ENCODE measurements at regions not wholly inside any gene's neighbourhood (a gene's known extent, or its start where the extent isn't known, plus 50 kb on each side); places are given as distances from the start of the nearest gene placed in this dataset.

DNA sequence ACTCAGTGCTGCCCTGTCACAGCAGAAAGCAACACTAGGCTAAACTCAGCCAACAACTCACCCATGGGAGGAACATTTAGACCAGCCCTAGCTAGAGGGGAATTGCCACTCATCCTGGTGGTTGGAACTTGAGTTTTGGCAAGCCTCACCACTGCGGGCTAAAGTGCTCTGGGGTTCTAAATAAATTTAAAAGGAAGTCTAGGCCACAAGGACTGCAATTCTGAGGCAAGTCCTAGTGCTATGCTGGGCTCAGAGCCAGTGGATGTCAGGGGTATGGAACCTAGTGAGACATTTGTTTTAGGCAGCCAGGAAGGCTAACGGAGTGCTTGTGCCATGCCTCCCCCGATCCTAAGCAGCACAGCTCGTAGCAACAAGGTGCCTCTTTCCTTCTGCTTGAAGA lies 78.0 kb downstream of the RGS13 start:
- Histone ChIP-seq H3K27me3 (ENCODE audit: control insufficient read depth, insufficient read depth, low read length) (no peaks in the 10 kb centered on the region), H3K4me3 (ENCODE audit: low read length) (no peak overlapping the region), H3K27ac (ENCODE audit: low read length) (no peak overlapping the region), H3K9me3 (ENCODE audit: control insufficient read depth, insufficient read depth, low read length) (no peaks in the 10 kb centered on the region), H3K36me3 (ENCODE audit: control insufficient read depth, insufficient read depth, low read length) (no peaks in the 10 kb centered on the region), H3K4me1 (ENCODE audit: control insufficient read depth, insufficient read depth, low read length) (no peaks in the 10 kb centered on the region)
- TF ChIP-seq, protein P1, sequence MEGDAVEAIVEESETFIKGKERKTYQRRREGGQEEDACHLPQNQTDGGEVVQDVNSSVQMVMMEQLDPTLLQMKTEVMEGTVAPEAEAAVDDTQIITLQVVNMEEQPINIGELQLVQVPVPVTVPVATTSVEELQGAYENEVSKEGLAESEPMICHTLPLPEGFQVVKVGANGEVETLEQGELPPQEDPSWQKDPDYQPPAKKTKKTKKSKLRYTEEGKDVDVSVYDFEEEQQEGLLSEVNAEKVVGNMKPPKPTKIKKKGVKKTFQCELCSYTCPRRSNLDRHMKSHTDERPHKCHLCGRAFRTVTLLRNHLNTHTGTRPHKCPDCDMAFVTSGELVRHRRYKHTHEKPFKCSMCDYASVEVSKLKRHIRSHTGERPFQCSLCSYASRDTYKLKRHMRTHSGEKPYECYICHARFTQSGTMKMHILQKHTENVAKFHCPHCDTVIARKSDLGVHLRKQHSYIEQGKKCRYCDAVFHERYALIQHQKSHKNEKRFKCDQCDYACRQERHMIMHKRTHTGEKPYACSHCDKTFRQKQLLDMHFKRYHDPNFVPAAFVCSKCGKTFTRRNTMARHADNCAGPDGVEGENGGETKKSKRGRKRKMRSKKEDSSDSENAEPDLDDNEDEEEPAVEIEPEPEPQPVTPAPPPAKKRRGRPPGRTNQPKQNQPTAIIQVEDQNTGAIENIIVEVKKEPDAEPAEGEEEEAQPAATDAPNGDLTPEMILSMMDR (IDR thresholded peaks at IDR 0.05): no peak
- intact Hi-C loops (cut with micrococcal nuclease): no loop called here
- ATAC-seq (no peak), DNase-seq (no peak)
- no peaks in the 10 kb centered on the region for H3K4me1 Mint-ChIP-seq
- no peak overlapping the region for H3K4me3 Mint-ChIP-seq
- H3K36me3 Mint-ChIP-seq: peaks cover 9% of the 10 kb centered on the region
- no peak overlapping the region for H3K27ac Mint-ChIP-seq
- 78% methylated on average over 4 of the region's 4 CpGs for whole genome bisulfite sequencing (ENCODE audit: insufficient coverage)
- peaks cover 3 to 8% of the 10 kb centered on the region in 2 donors for H3K9me3 Mint-ChIP-seq
- no peaks in the 10 kb centered on the region for H3K27me3 Mint-ChIP-seq (ENCODE audit: low read depth in 2 of 2)

GRCh38 chr1:192724670-192725069 lies 84.2 kb upstream of the RGS2 start:
- Mint-ChIP-seq H3K4me1 (no peaks in the 10 kb centered on the region), H3K27ac (no peak overlapping the region), H3K4me3 (no peak overlapping the region), H3K27me3 (ENCODE audit: low read depth in 2 of 2) (no peaks in the 10 kb centered on the region), H3K36me3 (no peaks in the 10 kb centered on the region), H3K9me3 (peaks cover 3 to 6% of the 10 kb centered on the region in 2 donors)
- WGBS (ENCODE audit: insufficient coverage): 94% methylated on average over 3 of the region's 4 CpGs
- Histone ChIP-seq H3K36me3 (ENCODE audit: control insufficient read depth, insufficient read depth, low read length) (no peaks in the 10 kb centered on the region), H3K9me3 (ENCODE audit: control insufficient read depth, insufficient read depth, low read length) (no peaks in the 10 kb centered on the region), H3K27ac (ENCODE audit: low read length) (no peak overlapping the region), H3K4me1 (ENCODE audit: control insufficient read depth, insufficient read depth, low read length) (no peaks in the 10 kb centered on the region), H3K4me3 (ENCODE audit: low read length) (no peak overlapping the region), H3K27me3 (ENCODE audit: control insufficient read depth, insufficient read depth, low read length) (no peaks in the 10 kb centered on the region)
- DNase-seq (no peak), ATAC-seq (no peak)
- intact Hi-C loops (cut with micrococcal nuclease): no loop called here
- TF ChIP-seq, protein P1 (IDR thresholded peaks at IDR 0.05): no peak

DNA sequence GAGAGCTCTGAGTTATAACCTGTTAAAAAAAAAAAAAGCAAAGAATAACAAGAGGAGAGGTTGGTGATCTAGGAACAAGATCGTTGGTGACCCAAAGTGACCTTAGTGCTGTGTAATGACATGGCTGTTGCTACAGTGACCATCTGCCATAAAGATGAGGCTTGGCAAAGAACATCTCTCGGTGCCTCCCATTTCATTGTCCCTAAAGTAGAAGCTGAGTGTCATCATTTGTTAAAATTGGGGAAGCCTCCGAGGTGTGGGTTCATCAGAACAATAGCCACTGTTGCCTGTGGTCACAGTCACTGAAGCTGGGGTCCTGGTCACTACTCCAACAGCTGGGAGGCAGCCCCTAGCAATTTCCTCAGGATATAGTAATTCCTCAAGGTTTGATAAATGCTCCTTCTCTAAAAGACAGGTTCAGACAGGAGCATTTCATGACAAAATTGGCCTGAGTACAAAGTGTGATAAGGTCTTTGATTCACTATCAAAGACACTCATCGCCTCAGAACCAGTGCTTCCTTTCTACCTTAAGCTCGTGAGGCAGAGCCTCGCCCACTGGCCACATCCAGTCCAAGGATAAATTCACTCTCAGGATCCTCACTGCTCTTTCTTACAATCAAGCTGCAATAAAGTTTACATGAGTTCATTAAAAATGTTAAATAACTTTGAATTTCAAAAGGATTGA lies 81.9 kb upstream of the RGS2 start:
- ATAC-seq (peak in 1 of 3 donors; percentile 43), DNase-seq (no peak)
- Mint-ChIP-seq H3K4me1 (no peaks in the 10 kb centered on the region), H3K4me3 (no peak overlapping the region), H3K27ac (no peak overlapping the region), H3K36me3 (no peaks in the 10 kb centered on the region), H3K9me3 (peaks cover 0 to 2% of the 10 kb centered on the region in 2 donors), H3K27me3 (ENCODE audit: low read depth in 2 of 2) (no peaks in the 10 kb centered on the region)
- Histone ChIP-seq H3K36me3 (ENCODE audit: control insufficient read depth, insufficient read depth, low read length) (no peaks in the 10 kb centered on the region), H3K9me3 (ENCODE audit: control insufficient read depth, insufficient read depth, low read length) (no peaks in the 10 kb centered on the region), H3K4me1 (ENCODE audit: control insufficient read depth, insufficient read depth, low read length) (no peaks in the 10 kb centered on the region), H3K4me3 (ENCODE audit: low read length) (no peak overlapping the region), H3K27ac (ENCODE audit: low read length) (no peak overlapping the region), H3K27me3 (ENCODE audit: control insufficient read depth, insufficient read depth, low read length) (no peaks in the 10 kb centered on the region)
- WGBS (ENCODE audit: insufficient coverage): 90% methylated on average over 6 of the region's 6 CpGs
- TF ChIP-seq, protein P1 (IDR thresholded peaks at IDR 0.05): no peak
- intact Hi-C loops (cut with micrococcal nuclease): no loop called here

GRCh38 chr1:192729500-192729899 lies 79.3 kb upstream of the RGS2 start:
- Mint-ChIP-seq H3K4me3 (no peak overlapping the region), H3K9me3 (no peaks in the 10 kb centered on the region), H3K27me3 (ENCODE audit: low read depth in 2 of 2) (no peaks in the 10 kb centered on the region), H3K27ac (no peak overlapping the region), H3K4me1 (no peaks in the 10 kb centered on the region), H3K36me3 (no peaks in the 10 kb centered on the region)
- Histone ChIP-seq H3K9me3 (ENCODE audit: control insufficient read depth, insufficient read depth, low read length) (no peaks in the 10 kb centered on the region), H3K27ac (ENCODE audit: low read length) (no peak overlapping the region), H3K4me3 (ENCODE audit: low read length) (no peak overlapping the region), H3K27me3 (ENCODE audit: control insufficient read depth, insufficient read depth, low read length) (no peaks in the 10 kb centered on the region), H3K36me3 (ENCODE audit: control insufficient read depth, insufficient read depth, low read length) (no peaks in the 10 kb centered on the region), H3K4me1 (ENCODE audit: control insufficient read depth, insufficient read depth, low read length) (no peaks in the 10 kb centered on the region)
- intact Hi-C loops (cut with micrococcal nuclease): no loop called here
- no peak for DNase-seq
- no peak for ATAC-seq
- TF ChIP-seq, protein P1 (IDR thresholded peaks at IDR 0.05): no peak

Data from natural killer cell (primary cell).